Esophagus squamous epithelium (tissue), 4 donors: ENCODE measurements at regions not wholly inside any gene's neighbourhood (a gene's known extent, or its start where the extent isn't known, plus 50 kb on each side); places are given as distances from the start of the nearest gene placed in this dataset.

Source experiments
- POLR2A ChIP-seq, 4 donors: fragments of 450-650 bp; IDR thresholded peaks; one replicate each; pipeline ENCODE4 v1.6.1; 2017; ENCODE audit warnings: antibody characterized with exemption in 4 of 4, mild to moderate bottlenecking in 4 of 4, moderate library complexity in 3 of 4
- TF ChIP-seq, protein P1 (sequence below), 6 experiments: fragments of 450-650 bp in 4 of 6; fragments of 200-600 bp in 2 of 6; sonication (generic) in 2 of 6; IDR thresholded peaks; one replicate each; pipeline ENCODE4 v1.5.1; 2016 to 2019; ENCODE audit warnings: antibody characterized with exemption in 6 of 6, mild to moderate bottlenecking in 4 of 6, moderate library complexity in 4 of 6

GRCh38 chr16:51239196-51239595 lies 88.1 kb upstream of the SALL1 start:
- TF ChIP-seq, protein P1, sequence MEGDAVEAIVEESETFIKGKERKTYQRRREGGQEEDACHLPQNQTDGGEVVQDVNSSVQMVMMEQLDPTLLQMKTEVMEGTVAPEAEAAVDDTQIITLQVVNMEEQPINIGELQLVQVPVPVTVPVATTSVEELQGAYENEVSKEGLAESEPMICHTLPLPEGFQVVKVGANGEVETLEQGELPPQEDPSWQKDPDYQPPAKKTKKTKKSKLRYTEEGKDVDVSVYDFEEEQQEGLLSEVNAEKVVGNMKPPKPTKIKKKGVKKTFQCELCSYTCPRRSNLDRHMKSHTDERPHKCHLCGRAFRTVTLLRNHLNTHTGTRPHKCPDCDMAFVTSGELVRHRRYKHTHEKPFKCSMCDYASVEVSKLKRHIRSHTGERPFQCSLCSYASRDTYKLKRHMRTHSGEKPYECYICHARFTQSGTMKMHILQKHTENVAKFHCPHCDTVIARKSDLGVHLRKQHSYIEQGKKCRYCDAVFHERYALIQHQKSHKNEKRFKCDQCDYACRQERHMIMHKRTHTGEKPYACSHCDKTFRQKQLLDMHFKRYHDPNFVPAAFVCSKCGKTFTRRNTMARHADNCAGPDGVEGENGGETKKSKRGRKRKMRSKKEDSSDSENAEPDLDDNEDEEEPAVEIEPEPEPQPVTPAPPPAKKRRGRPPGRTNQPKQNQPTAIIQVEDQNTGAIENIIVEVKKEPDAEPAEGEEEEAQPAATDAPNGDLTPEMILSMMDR (IDR thresholded peaks at IDR 0.05): no peak
- TF ChIP-seq POLR2A (IDR thresholded peaks at IDR 0.05): no peak
